B cell (primary cell): ENCODE measurements at regions not wholly inside any gene's neighbourhood (a gene's known extent, or its start where the extent isn't known, plus 50 kb on each side); places are given as distances from the start of the nearest gene placed in this dataset.

ENCODE experiments used
- ATAC-seq: fragments of 200-7000 bp; cut with Tn5 transposase; one replicate; pipeline ENCODE4 v1.10.0; 2021; ENCODE audit warnings: low read depth, mild to moderate bottlenecking, moderate number of reproducible peaks, moderate library complexity
- CTCF ChIA-PET: fragments of 350-600 bp; sonication (Branson Sonifier 250); formaldehyde crosslinking; loops from one replicate; lab custom pipeline; 2021; ENCODE audit warnings: antibody characterized with exemption, inconsistent platforms; lab: Charles Lee
- POLR2A ChIA-PET: fragments of 350-600 bp; sonication (Branson Sonifier 250); formaldehyde crosslinking; loops from one replicate; lab custom pipeline; 2021; ENCODE audit warnings: antibody characterized with exemption; lab: Charles Lee
- DNase-seq: peaks from one replicate; pipeline ENCODE4 v3.0.0; 2013
- H2AFZ ChIP-seq: 2 replicates; pipeline ENCODE4 v1.6.1; 2012; ENCODE audit warnings: mild to moderate bottlenecking, low read depth, low read length; ENCODE audit not compliant: insufficient read depth, poor library complexity, severe bottlenecking
- H3K27ac ChIP-seq, 2 donors: 1 replicate in 1 of 2; 2 replicates in 1 of 2; pipeline ENCODE4 v1.5.1; 2012 to 2013; ENCODE audit warnings: low read length in 2 of 2, mild to moderate bottlenecking in 2 of 2, moderate library complexity in 1 of 2
- H3K27me3 ChIP-seq, 4 experiments: fragments of 200-600 bp in 1 of 4; sonication (generic) in 1 of 4; replicated peaks in 1 of 4; 1 replicate in 2 of 4; 2 replicates in 2 of 4; pipeline versions ENCODE4 v1.6.1 to v1.7.0; 2013 to 2016; ENCODE audit warnings: low read length in 3 of 4, mild to moderate bottlenecking in 2 of 4, mixed read lengths in 1 of 4, moderate library complexity in 1 of 4; ENCODE audit not compliant: insufficient read depth in 4 of 4, control insufficient read depth in 3 of 4; ENCODE audit errors: control extremely low read depth in 1 of 4
- H3K36me3 ChIP-seq, 2 experiments: replicated peaks in 1 of 2; 1 replicate in 1 of 2; 2 replicates in 1 of 2; pipeline versions ENCODE4 v1.6.1 to v1.7.1; 2013; ENCODE audit warnings: low read length in 1 of 2; ENCODE audit not compliant: insufficient read depth in 2 of 2, control insufficient read depth in 1 of 2; ENCODE audit errors: control extremely low read depth in 1 of 2, extremely low read depth in 1 of 2
- H3K4me1 ChIP-seq, 2 donors: fragments of 200-600 bp in 1 of 2; sonication (generic) in 1 of 2; 1 replicate in 1 of 2; 2 replicates in 1 of 2; pipeline versions ENCODE4 v1.5.1 to v1.6.1; 2013 to 2017; ENCODE audit warnings: low read length in 2 of 2; ENCODE audit not compliant: control insufficient read depth in 2 of 2, insufficient read depth in 2 of 2
- H3K4me2 ChIP-seq: replicated peaks from 2 replicates; pipeline ENCODE3; 2012; ENCODE audit warnings: mild to moderate bottlenecking, low read depth, low read length; ENCODE audit not compliant: poor library complexity, severe bottlenecking
- H3K4me3 ChIP-seq, 5 experiments: fragments of 200-600 bp in 1 of 5; sonication (generic) in 1 of 5; 1 replicate in 3 of 5; 2 replicates in 2 of 5; pipeline versions ENCODE4 v1.5.1 to v1.7.0; 2011 to 2016; ENCODE audit warnings: low read length in 4 of 5, mild to moderate bottlenecking in 4 of 5, low read depth in 2 of 5, control low read depth in 1 of 5, moderate library complexity in 1 of 5; ENCODE audit not compliant: insufficient read depth in 1 of 5; ENCODE audit errors: control extremely low read depth in 1 of 5, extremely low read depth in 1 of 5
- H3K79me2 ChIP-seq: fragments of 200-600 bp; sonication (generic); one replicate; pipeline ENCODE4 v1.6.0; 2016; ENCODE audit warnings: low read length; ENCODE audit not compliant: control insufficient read depth, insufficient read depth
- H3K9ac ChIP-seq: fragments of 200-600 bp; sonication (generic); 2 replicates; pipeline ENCODE4 v1.6.1; 2017; ENCODE audit warnings: mild to moderate bottlenecking, low read length, moderate library complexity
- H3K9me3 ChIP-seq, 3 donors: one replicate each; pipeline versions ENCODE4 v1.6.1 to v1.7.1; 2013; ENCODE audit warnings: low read length in 2 of 3; ENCODE audit not compliant: control insufficient read depth in 2 of 3, insufficient read depth in 1 of 3; ENCODE audit errors: control extremely low read depth in 1 of 3
- H4K20me1 ChIP-seq: 2 replicates; pipeline ENCODE4 v1.6.0; 2012; ENCODE audit warnings: mild to moderate bottlenecking, low read length; ENCODE audit not compliant: insufficient read depth, control insufficient read depth, poor library complexity, severe bottlenecking
- H3K27ac Mint-ChIP-seq: one replicate; pipeline ENCODE4 v1.8.0; 2021; ENCODE audit warnings: mixed read lengths
- H3K27me3 Mint-ChIP-seq: one replicate; pipeline ENCODE4 v1.8.0; 2021; ENCODE audit warnings: mixed read lengths
- H3K4me1 Mint-ChIP-seq: one replicate; pipeline ENCODE4 v1.8.0; 2021; ENCODE audit warnings: mixed read lengths
- H3K4me3 Mint-ChIP-seq: one replicate; pipeline ENCODE4 v1.8.0; 2021; ENCODE audit warnings: mixed read lengths
- H3K9me3 Mint-ChIP-seq: one replicate; pipeline ENCODE4 v1.8.0; 2022; ENCODE audit warnings: mixed read lengths; ENCODE audit not compliant: insufficient read depth
- CTCF ChIP-seq: fragments of 200-600 bp; IDR thresholded peaks from one replicate; pipeline ENCODE4 v1.8.0; 2022; ENCODE audit warnings: antibody characterized with exemption, mild to moderate bottlenecking
- EZH2 ChIP-seq: IDR thresholded peaks from 2 replicates; pipeline ENCODE4 v1.6.1; 2012; ENCODE audit warnings: borderline replicate concordance, low read depth, mild to moderate bottlenecking, moderate library complexity, low read length; ENCODE audit not compliant: insufficient read depth, poor library complexity, severe bottlenecking
- WGBS: methylation state at CpG from one replicate; pipeline ENCODE4 v1.1.5; 2013; ENCODE audit warnings: missing lambda C conversion rate; ENCODE audit not compliant: insufficient coverage; 5-methylcytosine and 5-hydroxymethylcytosine counted together
- intact Hi-C: fragments of 100-400 bp; cut with micrococcal nuclease; formaldehyde crosslinking; loops from one replicate; pipeline ENCODE4 v1.10.0; 2022

- TF ChIP-seq CTCF (no peak), EZH2 (no peak)
- POLR2A ChIA-PET: no interaction called here
These were observed 629.0 kb upstream of the CDH8 start for GRCh38 chr16:62665269-62665668.

GRCh38 chr16:62664566-62664965 is 628.3 kb upstream of the CDH8 start:
- Histone ChIP-seq H3K4me1 (no peaks in the 10 kb centered on the region), H3K27ac (no peak overlapping the region), H3K27me3 (no peaks in the 10 kb centered on the region), H3K36me3 (no peaks in the 10 kb centered on the region), H3K79me2 (no peaks in the 10 kb centered on the region), H3K9me3 (no peaks in the 10 kb centered on the region), H2AFZ (no peak overlapping the region), H3K9ac (no peak overlapping the region), H3K4me2 (no peak overlapping the region), H3K4me3 (no peak overlapping the region), H4K20me1 (no peaks in the 10 kb centered on the region)
- no peak for ATAC-seq
- Mint-ChIP-seq H3K27ac (no peak overlapping the region), H3K4me3 (no peak overlapping the region), H3K27me3 (no peaks in the 10 kb centered on the region), H3K4me1 (no peaks in the 10 kb centered on the region), H3K9me3 (peaks cover 8% of the 10 kb centered on the region)
- ChIA-PET POLR2A (no interaction called here), CTCF (no interaction called here)
- intact Hi-C loops: no loop called here
- TF ChIP-seq CTCF (no peak), EZH2 (no peak)
- no peak for DNase-seq
- no CpG with 5 or more reads among the region's 3 CpGs for WGBS

More at GRCh38 chr16:62665269-62665668, 629.0 kb upstream of the CDH8 start:
- Histone ChIP-seq H3K36me3 (no peaks in the 10 kb centered on the region), H3K9me3 (no peaks in the 10 kb centered on the region), H3K27me3 (no peaks in the 10 kb centered on the region), H3K79me2 (no peaks in the 10 kb centered on the region), H3K4me1 (no peaks in the 10 kb centered on the region), H3K4me2 (no peak overlapping the region), H4K20me1 (no peaks in the 10 kb centered on the region), H3K4me3 (no peak overlapping the region), H2AFZ (no peak overlapping the region), H3K9ac (no peak overlapping the region), H3K27ac (no peak overlapping the region)
- DNase-seq (no peak), ATAC-seq (no peak)
- no peak overlapping the region for H3K4me3 Mint-ChIP-seq
- no peak overlapping the region for H3K27ac Mint-ChIP-seq
- no peaks in the 10 kb centered on the region for H3K27me3 Mint-ChIP-seq
- intact Hi-C loops: no loop called here
- no peaks in the 10 kb centered on the region for H3K4me1 Mint-ChIP-seq
- H3K9me3 Mint-ChIP-seq: peaks cover 5% of the 10 kb centered on the region
- CTCF ChIA-PET: no interaction called here
- no CpG with 5 or more reads among the region's 1 CpG for WGBS
